Upper lobe of left lung (tissue), 4 donors: ENCODE measurements at regions not wholly inside any gene's neighbourhood (a gene's known extent, or its start where the extent isn't known, plus 50 kb on each side); places are given as distances from the start of the nearest gene placed in this dataset.

Experiments used
- POLR2A ChIP-seq, 4 donors: fragments of 450-650 bp; IDR thresholded peaks; one replicate each; pipeline ENCODE4 v1.5.1; 2016 to 2017; ENCODE audit warnings: antibody characterized with exemption in 4 of 4, mild to moderate bottlenecking in 2 of 4
- TF ChIP-seq, protein P1 (sequence below), 6 experiments: fragments of 450-650 bp in 4 of 6; fragments of 200-600 bp in 2 of 6; sonication (generic) in 2 of 6; IDR thresholded peaks; one replicate each; pipeline ENCODE4 v1.5.1; 2016 to 2019; ENCODE audit warnings: antibody characterized with exemption in 6 of 6

DNA sequence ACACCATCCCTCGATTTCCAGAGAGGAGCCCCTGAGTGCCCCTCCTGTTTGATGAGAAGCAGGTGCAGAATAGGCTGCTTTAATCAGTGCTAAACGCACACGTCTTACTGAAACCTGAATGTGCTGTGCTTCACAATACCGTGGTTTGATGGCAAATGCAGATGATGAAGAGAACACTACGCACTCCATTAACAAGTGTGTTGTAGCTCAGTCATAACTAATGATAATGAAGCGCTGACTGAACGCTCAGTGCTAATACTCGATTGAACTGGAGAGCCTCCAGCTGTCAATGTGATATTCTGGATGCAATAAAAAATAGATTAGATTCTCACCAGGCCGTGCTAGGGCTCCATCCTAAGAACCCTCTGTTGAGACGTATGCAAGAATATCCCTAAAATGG lies 279.7 kb upstream of the PLPP4 start:
- TF ChIP-seq, protein P1, sequence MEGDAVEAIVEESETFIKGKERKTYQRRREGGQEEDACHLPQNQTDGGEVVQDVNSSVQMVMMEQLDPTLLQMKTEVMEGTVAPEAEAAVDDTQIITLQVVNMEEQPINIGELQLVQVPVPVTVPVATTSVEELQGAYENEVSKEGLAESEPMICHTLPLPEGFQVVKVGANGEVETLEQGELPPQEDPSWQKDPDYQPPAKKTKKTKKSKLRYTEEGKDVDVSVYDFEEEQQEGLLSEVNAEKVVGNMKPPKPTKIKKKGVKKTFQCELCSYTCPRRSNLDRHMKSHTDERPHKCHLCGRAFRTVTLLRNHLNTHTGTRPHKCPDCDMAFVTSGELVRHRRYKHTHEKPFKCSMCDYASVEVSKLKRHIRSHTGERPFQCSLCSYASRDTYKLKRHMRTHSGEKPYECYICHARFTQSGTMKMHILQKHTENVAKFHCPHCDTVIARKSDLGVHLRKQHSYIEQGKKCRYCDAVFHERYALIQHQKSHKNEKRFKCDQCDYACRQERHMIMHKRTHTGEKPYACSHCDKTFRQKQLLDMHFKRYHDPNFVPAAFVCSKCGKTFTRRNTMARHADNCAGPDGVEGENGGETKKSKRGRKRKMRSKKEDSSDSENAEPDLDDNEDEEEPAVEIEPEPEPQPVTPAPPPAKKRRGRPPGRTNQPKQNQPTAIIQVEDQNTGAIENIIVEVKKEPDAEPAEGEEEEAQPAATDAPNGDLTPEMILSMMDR (IDR thresholded peaks at IDR 0.05), result no peak
- no peak for TF ChIP-seq POLR2A (IDR thresholded peaks at IDR 0.05)
